ENCODE measurements at regions not wholly inside any gene's neighbourhood (a gene's known extent, or its start where the extent isn't known, plus 50 kb on each side); places are given as distances from the start of the nearest gene placed in this dataset.

GRCh38 chr6:117137711-117138110, 127.6 kb upstream of the VGLL2 start:
- H3K27me3 ChIP-seq (ENCODE audit: insufficient read depth, low read length, poor library complexity), result no peaks in the 10 kb centered on the region
- no peak for TF ChIP-seq EZH2 (IDR thresholded peaks at IDR 0.05; ENCODE audit: borderline replicate concordance, low read depth, low read length, severe bottlenecking)
- no peak for TF ChIP-seq CTCF (IDR thresholded peaks at IDR 0.05; ENCODE audit: borderline replicate concordance, extremely low read depth, low read length, poor library complexity, severe bottlenecking)
- ATAC-seq (ENCODE audit: insufficient read depth, low read depth), result no peak
- no peaks in the 10 kb centered on the region for H3K79me2 ChIP-seq (ENCODE audit: insufficient read depth, low read length)
- no peaks in the 10 kb centered on the region for H3K4me1 ChIP-seq (ENCODE audit: insufficient read depth, low read length)
- H3K4me3 ChIP-seq (ENCODE audit: low read depth in 1 of 2, low read length in 2 of 2), result no peak overlapping the region
- H2AFZ ChIP-seq (ENCODE audit: low read depth, low read length), result no peak overlapping the region
- no peaks in the 10 kb centered on the region for H3K9me3 ChIP-seq (ENCODE audit: insufficient read depth, low read length, severe bottlenecking)
- H3K9ac ChIP-seq (ENCODE audit: low read depth, low read length), result no peak overlapping the region
- no peak overlapping the region for H3K27ac ChIP-seq (ENCODE audit: low read length)
- DNase-seq, result no peak
- H3K36me3 ChIP-seq (ENCODE audit: insufficient read depth, low read length), result no peaks in the 10 kb centered on the region
- H4K20me1 ChIP-seq (ENCODE audit: insufficient read depth, low read length), result no peaks in the 10 kb centered on the region
- H3K4me2 ChIP-seq (ENCODE audit: insufficient read depth, low read length), result no peak overlapping the region

- H3K9me3 ChIP-seq (ENCODE audit: insufficient read depth, low read length, severe bottlenecking), result no peaks in the 10 kb centered on the region
- no peaks in the 10 kb centered on the region for H3K79me2 ChIP-seq (ENCODE audit: insufficient read depth, low read length)
- H3K9ac ChIP-seq (ENCODE audit: low read depth, low read length), result no peak overlapping the region
- no peaks in the 10 kb centered on the region for H3K36me3 ChIP-seq (ENCODE audit: insufficient read depth, low read length)
- DNase-seq, result no peak
- H3K4me3 ChIP-seq (ENCODE audit: low read depth in 1 of 2, low read length in 2 of 2), result no peak overlapping the region
- H3K27me3 ChIP-seq (ENCODE audit: insufficient read depth, low read length, poor library complexity), result no peaks in the 10 kb centered on the region
- no peaks in the 10 kb centered on the region for H3K4me1 ChIP-seq (ENCODE audit: insufficient read depth, low read length)
- H4K20me1 ChIP-seq (ENCODE audit: insufficient read depth, low read length), result no peaks in the 10 kb centered on the region
- TF ChIP-seq CTCF (IDR thresholded peaks at IDR 0.05; ENCODE audit: borderline replicate concordance, extremely low read depth, low read length, poor library complexity, severe bottlenecking), result no peak
- no peak for ATAC-seq (ENCODE audit: insufficient read depth, low read depth)
- no peak overlapping the region for H3K4me2 ChIP-seq (ENCODE audit: insufficient read depth, low read length)
- no peak overlapping the region for H2AFZ ChIP-seq (ENCODE audit: low read depth, low read length)
- H3K27ac ChIP-seq (ENCODE audit: low read length), result no peak overlapping the region
These were observed 126.9 kb upstream of the VGLL2 start for GRCh38 chr6:117138425-117138824.

- TF ChIP-seq CTCF (IDR thresholded peaks at IDR 0.05; ENCODE audit: borderline replicate concordance, extremely low read depth, low read length, poor library complexity, severe bottlenecking) (no peak), EZH2 (IDR thresholded peaks at IDR 0.05; ENCODE audit: borderline replicate concordance, low read depth, low read length, severe bottlenecking) (no peak)
- Histone ChIP-seq H4K20me1 (ENCODE audit: insufficient read depth, low read length) (no peaks in the 10 kb centered on the region), H3K27me3 (ENCODE audit: insufficient read depth, low read length, poor library complexity) (no peaks in the 10 kb centered on the region), H3K9ac (ENCODE audit: low read depth, low read length) (no peak overlapping the region), H3K4me1 (ENCODE audit: insufficient read depth, low read length) (no peaks in the 10 kb centered on the region), H3K27ac (ENCODE audit: low read length) (no peak overlapping the region), H3K4me3 (ENCODE audit: low read depth in 1 of 2, low read length in 2 of 2) (no peak overlapping the region), H3K9me3 (ENCODE audit: insufficient read depth, low read length, severe bottlenecking) (no peaks in the 10 kb centered on the region), H3K4me2 (ENCODE audit: insufficient read depth, low read length) (no peak overlapping the region), H2AFZ (ENCODE audit: low read depth, low read length) (no peak overlapping the region), H3K79me2 (ENCODE audit: insufficient read depth, low read length) (no peaks in the 10 kb centered on the region), H3K36me3 (ENCODE audit: insufficient read depth, low read length) (no peaks in the 10 kb centered on the region)
- ATAC-seq (ENCODE audit: insufficient read depth, low read depth) (no peak), DNase-seq (no peak)
These were observed 126.4 kb upstream of the VGLL2 start for GRCh38 chr6:117138920-117139319.

- H3K27me3 ChIP-seq (ENCODE audit: insufficient read depth, low read length, poor library complexity), result no peaks in the 10 kb centered on the region
- TF ChIP-seq CTCF (IDR thresholded peaks at IDR 0.05; ENCODE audit: borderline replicate concordance, extremely low read depth, low read length, poor library complexity, severe bottlenecking), result no peak
- no peak for TF ChIP-seq EZH2 (IDR thresholded peaks at IDR 0.05; ENCODE audit: borderline replicate concordance, low read depth, low read length, severe bottlenecking)
- peaks cover 4% of the 10 kb centered on the region for H3K9me3 ChIP-seq (ENCODE audit: insufficient read depth, low read length, severe bottlenecking)
- H3K27ac ChIP-seq (ENCODE audit: low read length), result no peak overlapping the region
- H2AFZ ChIP-seq (ENCODE audit: low read depth, low read length), result no peak overlapping the region
- H4K20me1 ChIP-seq (ENCODE audit: insufficient read depth, low read length), result no peaks in the 10 kb centered on the region
- H3K79me2 ChIP-seq (ENCODE audit: insufficient read depth, low read length), result no peaks in the 10 kb centered on the region
- no peaks in the 10 kb centered on the region for H3K36me3 ChIP-seq (ENCODE audit: insufficient read depth, low read length)
- H3K9ac ChIP-seq (ENCODE audit: low read depth, low read length), result no peak overlapping the region
- no peaks in the 10 kb centered on the region for H3K4me1 ChIP-seq (ENCODE audit: insufficient read depth, low read length)
- no peak overlapping the region for H3K4me3 ChIP-seq (ENCODE audit: low read depth in 1 of 2, low read length in 2 of 2)
- ATAC-seq (ENCODE audit: insufficient read depth, low read depth) (no peak), DNase-seq (no peak)
- no peak overlapping the region for H3K4me2 ChIP-seq (ENCODE audit: insufficient read depth, low read length)
These were observed 123.2 kb upstream of the VGLL2 start for GRCh38 chr6:117142142-117142541.
